Loucy (cell line): ENCODE measurements at regions not wholly inside any gene's neighbourhood (a gene's known extent, or its start where the extent isn't known, plus 50 kb on each side); places are given as distances from the start of the nearest gene placed in this dataset.

Source experiments
- H2AFZ ChIP-seq: fragments of 200-600 bp; sonication (generic); 2 replicates; pipeline ENCODE4 v1.6.0; 2016; ENCODE audit warnings: antibody characterized with exemption, mild to moderate bottlenecking, low read length, moderate library complexity
- H3F3A ChIP-seq: fragments of 200-600 bp; 2 replicates; pipeline ENCODE4 v1.6.0; 2016; ENCODE audit warnings: antibody characterized with exemption, low read depth, mild to moderate bottlenecking
- H3K27me3 ChIP-seq: fragments of 200-600 bp; sonication (generic); 2 replicates; pipeline ENCODE4 v1.6.1; 2014; ENCODE audit warnings: low read length, mild to moderate bottlenecking; ENCODE audit not compliant: insufficient read depth, poor library complexity, severe bottlenecking
- H3K36me3 ChIP-seq: fragments of 200-600 bp; sonication (generic); 2 replicates; pipeline ENCODE4 v1.6.1; 2016; ENCODE audit warnings: low read length; ENCODE audit not compliant: insufficient read depth
- H3K4me1 ChIP-seq: fragments of 200-600 bp; sonication (generic); 2 replicates; pipeline ENCODE4 v1.5.1; 2014; ENCODE audit warnings: low read length, mild to moderate bottlenecking; ENCODE audit not compliant: insufficient read depth, poor library complexity, severe bottlenecking
- H3K4me2 ChIP-seq: fragments of 200-600 bp; sonication (generic); 2 replicates; pipeline ENCODE4 v1.6.0; 2014; ENCODE audit warnings: antibody characterized with exemption, low read length, low read depth, mild to moderate bottlenecking; ENCODE audit not compliant: poor library complexity, severe bottlenecking
- H3K4me3 ChIP-seq: fragments of 200-600 bp; sonication (generic); 2 replicates; pipeline ENCODE4 v1.5.1; 2014; ENCODE audit warnings: low read length, mild to moderate bottlenecking, mixed read lengths; ENCODE audit not compliant: poor library complexity, severe bottlenecking
- H3K79me2 ChIP-seq: fragments of 200-600 bp; sonication (generic); 2 replicates; pipeline ENCODE4 v1.6.1; 2014; ENCODE audit warnings: low read length; ENCODE audit not compliant: insufficient read depth
- H3K9ac ChIP-seq: fragments of 200-600 bp; sonication (generic); 2 replicates; pipeline ENCODE4 v1.6.0; 2014; ENCODE audit warnings: mild to moderate bottlenecking, low read depth, low read length, moderate library complexity; ENCODE audit not compliant: poor library complexity, severe bottlenecking
- H3K9me2 ChIP-seq: fragments of 200-600 bp; sonication (generic); replicated peaks from 2 replicates; pipeline ENCODE4 v1.6.1; 2016; ENCODE audit warnings: low read depth, low read length, mixed read lengths
- H3K9me3 ChIP-seq: fragments of 200-600 bp; sonication (generic); 2 replicates; pipeline ENCODE4 v1.6.1; 2014; ENCODE audit warnings: mild to moderate bottlenecking, antibody characterized with exemption, low read length, low read depth; ENCODE audit not compliant: insufficient read depth
- H4K20me1 ChIP-seq: fragments of 200-600 bp; sonication (generic); 2 replicates; pipeline ENCODE4 v1.6.0; 2014; ENCODE audit warnings: antibody characterized with exemption, low read length, mild to moderate bottlenecking; ENCODE audit not compliant: insufficient read depth, poor library complexity, severe bottlenecking
- CTCF ChIP-seq: fragments of 200-600 bp; sonication (generic); conservative IDR thresholded peaks from 2 replicates; pipeline ENCODE4 v1.5.1; 2014; ENCODE audit warnings: mild to moderate bottlenecking, antibody characterized with exemption, low read length
- EZH2phosphoT487 ChIP-seq: fragments of 200-600 bp; IDR thresholded peaks from 2 replicates; pipeline ENCODE4 v1.6.1; 2018; ENCODE audit warnings: antibody characterized with exemption, mild to moderate bottlenecking, moderate library complexity, borderline replicate concordance

GRCh38 chrX:45622538-45622937 is 421.9 kb upstream of the DIPK2B start:
- Histone ChIP-seq H2AFZ (no peak overlapping the region), H3K27me3 (no peaks in the 10 kb centered on the region), H3F3A (no peaks in the 10 kb centered on the region), H3K79me2 (no peaks in the 10 kb centered on the region), H3K9ac (no peak overlapping the region), H3K4me2 (no peak overlapping the region), H3K36me3 (no peaks in the 10 kb centered on the region), H3K4me1 (no peaks in the 10 kb centered on the region), H3K9me2 (no peaks in the 10 kb centered on the region), H4K20me1 (no peaks in the 10 kb centered on the region), H3K9me3 (no peaks in the 10 kb centered on the region), H3K4me3 (no peak overlapping the region)
- TF ChIP-seq CTCF (no peak), EZH2phosphoT487 (no peak)

GRCh38 chrX:45622042-45622423 is 421.4 kb upstream of the DIPK2B start:
- Histone ChIP-seq H3K9me3 (no peaks in the 10 kb centered on the region), H3K9ac (no peak overlapping the region), H3K27me3 (no peaks in the 10 kb centered on the region), H3K4me3 (no peak overlapping the region), H3K4me2 (no peak overlapping the region), H2AFZ (no peak overlapping the region), H4K20me1 (no peaks in the 10 kb centered on the region), H3K9me2 (no peaks in the 10 kb centered on the region), H3F3A (no peaks in the 10 kb centered on the region), H3K4me1 (no peaks in the 10 kb centered on the region), H3K36me3 (no peaks in the 10 kb centered on the region), H3K79me2 (no peaks in the 10 kb centered on the region)
- TF ChIP-seq EZH2phosphoT487: no peak
- no peak for TF ChIP-seq CTCF

- no peak overlapping the region for H3K9ac ChIP-seq
- TF ChIP-seq CTCF (no peak), EZH2phosphoT487 (no peak)
- no peaks in the 10 kb centered on the region for H3K9me2 ChIP-seq
- no peaks in the 10 kb centered on the region for H3K9me3 ChIP-seq
- H3K36me3 ChIP-seq: no peaks in the 10 kb centered on the region
- no peaks in the 10 kb centered on the region for H3K4me1 ChIP-seq
- no peaks in the 10 kb centered on the region for H3K79me2 ChIP-seq
- H3K4me3 ChIP-seq: no peak overlapping the region
- H3K4me2 ChIP-seq: no peak overlapping the region
- H3F3A ChIP-seq: no peaks in the 10 kb centered on the region
- H3K27me3 ChIP-seq: no peaks in the 10 kb centered on the region
- no peaks in the 10 kb centered on the region for H4K20me1 ChIP-seq
- no peak overlapping the region for H2AFZ ChIP-seq
These were observed 420.8 kb upstream of the DIPK2B start for GRCh38 chrX:45621376-45622041.
